Amniotic epithelial cell (primary cell): ENCODE measurements at regions not wholly inside any gene's neighbourhood (a gene's known extent, or its start where the extent isn't known, plus 50 kb on each side); places are given as distances from the start of the nearest gene placed in this dataset.
"Not testable (repeated sequence)": the region's sequence is repeated elsewhere in the genome, so short reads cannot be mapped to it uniquely, and the experiment has no call there.

ENCODE experiments used
- DNase-seq: peaks from one replicate; pipeline ENCODE4 v3.0.0-alpha.2; 2010; ENCODE audit warnings: low read depth

DNA sequence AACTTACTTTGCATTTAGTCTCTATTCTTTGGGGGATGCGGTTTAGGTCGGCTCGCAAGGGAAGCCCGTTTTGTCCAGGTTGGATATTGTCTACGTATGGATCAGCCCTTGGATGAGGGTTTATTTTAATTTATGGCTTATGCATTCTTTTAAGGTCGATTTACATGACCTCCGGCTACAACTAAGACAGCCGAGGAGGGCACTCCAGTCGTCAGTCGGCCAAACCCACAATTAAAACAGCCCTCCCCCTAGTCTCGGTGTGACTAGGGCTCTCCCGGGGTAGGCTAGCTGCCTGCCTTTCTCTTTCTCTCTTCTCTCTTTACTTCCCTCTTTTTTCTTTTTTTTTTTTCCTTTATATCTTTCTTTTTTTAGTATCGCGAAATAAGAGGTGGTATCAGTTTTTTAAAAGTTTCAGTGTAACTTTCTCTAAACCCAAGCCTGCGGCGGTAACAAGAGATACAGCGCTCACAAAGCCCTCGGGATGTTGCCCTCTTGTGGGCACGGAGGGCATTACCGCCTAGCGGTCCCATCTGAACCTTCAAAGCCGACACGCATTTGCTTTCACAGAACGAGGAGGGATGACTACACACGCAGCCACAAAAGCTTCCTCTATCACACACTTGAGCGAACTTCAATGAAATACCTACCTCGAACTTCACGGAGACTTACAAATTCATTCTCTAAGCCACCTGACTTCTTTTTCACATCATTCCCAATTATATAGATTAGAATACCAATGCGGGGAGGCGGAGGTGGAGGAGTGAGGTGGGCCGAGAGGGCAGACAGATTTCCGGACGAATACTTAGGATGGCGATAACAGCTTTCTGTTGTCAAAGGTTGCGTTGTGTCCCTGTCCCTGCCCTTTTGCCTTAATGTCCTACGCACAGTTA is 132.3 kb upstream of the C11orf58 start:
- peak; percentile 91 for DNase-seq

DNA sequence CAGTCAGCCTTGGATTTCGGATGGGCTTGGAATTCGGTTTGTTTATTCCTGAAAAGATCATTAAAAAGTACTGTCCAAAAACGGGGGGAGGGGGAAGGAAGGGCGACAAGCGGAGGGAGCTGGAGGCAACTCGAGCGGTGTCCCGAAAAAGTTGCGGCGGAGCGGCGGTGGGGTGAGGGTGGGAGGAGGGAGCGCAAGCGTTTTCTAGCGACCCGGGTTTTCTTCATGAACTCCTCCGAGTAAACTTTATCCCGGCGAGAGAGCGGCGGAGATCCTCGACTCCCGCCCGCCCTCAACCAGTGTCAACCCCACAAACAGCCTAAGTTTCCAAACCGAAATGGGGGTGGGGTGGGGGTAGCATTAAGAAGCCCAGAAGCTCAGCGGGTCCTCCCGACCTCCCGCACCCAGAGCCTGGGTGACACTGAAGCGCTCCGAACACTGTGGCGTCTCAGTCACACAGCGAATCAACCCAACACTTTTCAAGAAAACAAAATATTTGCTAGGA is 133.0 kb upstream of the C11orf58 start:
- DNase-seq, result peak; percentile 39

DNA sequence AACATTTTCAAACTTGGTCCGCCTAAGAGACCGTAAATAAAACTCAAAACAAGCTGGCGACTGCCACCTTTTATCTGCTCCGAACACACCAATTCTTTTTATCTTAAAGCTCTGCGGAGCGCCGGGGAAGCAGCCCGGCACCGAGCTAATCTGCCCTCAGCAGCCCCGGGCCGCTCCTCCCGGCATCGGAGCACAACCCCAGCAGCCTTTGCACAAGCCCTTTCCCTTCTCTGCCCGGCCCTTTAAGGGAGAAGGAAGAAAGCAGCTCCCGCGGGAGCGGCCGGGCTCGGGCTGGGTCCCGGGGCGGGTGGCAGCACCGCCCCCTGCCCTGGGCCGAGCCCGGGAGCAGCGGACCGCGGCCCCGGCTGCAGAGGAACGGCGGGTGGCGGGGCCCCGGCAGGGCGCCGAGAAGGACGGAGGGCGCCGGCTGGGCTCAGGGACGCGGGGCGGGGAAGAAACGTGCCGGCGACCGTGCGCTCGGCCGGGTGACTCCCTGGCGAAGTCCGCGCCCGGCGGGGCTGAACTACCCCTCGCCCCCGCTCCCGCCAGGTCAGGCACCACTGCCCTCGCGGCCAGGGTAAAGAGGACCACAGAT is 133.6 kb upstream of the C11orf58 start:
- DNase-seq, result peak; percentile 47

DNA sequence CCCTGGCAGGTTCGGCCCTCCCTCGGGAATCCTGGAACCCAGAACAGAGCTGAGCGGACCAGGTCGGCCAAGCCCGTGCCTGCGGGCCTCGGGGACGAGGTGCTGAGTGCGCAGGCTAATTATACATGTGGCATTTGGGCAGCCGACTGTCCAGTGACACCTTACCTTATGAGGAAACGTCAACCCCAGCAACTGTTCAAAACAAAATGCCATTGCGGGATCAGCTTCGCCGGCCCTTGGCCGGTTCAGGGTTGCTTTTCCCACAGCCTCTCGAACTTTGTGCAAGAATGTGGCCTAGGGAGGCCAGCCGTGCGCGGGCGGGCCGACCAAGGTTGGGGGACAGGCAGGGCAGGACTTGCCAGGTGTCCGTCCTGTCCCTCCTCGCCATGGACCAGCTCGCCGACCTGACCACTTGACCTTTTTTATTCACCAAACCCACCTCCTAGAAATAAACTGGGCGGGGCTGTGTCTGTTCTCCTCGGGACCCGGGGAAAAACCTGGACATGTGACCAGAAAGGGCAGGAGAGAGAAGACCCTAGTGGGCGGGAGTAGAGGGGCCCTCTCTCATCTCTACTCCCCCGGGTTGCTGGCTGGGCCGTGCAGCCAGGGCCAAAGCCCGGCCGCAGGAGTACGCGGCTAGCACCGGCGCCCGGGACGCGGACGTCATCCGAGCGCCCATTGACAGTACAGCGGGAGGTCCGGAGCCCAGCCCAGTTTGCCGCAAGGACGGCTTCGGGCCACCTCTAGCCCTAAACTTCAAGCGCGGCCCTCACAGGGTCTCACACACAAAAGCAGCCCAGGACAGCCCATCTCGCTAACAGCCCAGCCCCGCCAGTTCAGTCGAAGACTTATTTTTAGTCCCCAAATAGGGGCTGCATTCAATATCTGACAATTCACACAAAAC is 134.3 kb upstream of the C11orf58 start:
- DNase-seq, result no peak

DNA sequence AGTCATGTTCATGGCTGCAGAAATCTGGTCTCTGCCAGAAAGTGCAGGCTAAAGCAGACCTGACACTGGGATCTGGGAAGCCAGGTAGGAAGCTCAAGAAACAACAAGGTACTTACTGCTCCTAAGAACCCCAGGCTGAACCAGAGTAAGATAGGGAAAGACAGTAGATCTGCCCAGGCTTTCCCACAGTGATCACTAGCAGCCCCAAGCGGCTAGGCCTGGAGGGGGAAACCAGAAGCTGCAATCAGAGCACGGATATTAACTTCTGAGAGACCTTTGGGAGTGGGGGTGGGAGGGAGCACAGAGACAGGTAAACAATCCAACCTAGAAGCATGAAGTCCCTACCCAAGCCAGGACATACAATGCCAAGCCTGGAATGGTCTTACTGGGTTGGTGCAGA is 135.2 kb upstream of the C11orf58 start:
- DNase-seq, result no peak

DNA sequence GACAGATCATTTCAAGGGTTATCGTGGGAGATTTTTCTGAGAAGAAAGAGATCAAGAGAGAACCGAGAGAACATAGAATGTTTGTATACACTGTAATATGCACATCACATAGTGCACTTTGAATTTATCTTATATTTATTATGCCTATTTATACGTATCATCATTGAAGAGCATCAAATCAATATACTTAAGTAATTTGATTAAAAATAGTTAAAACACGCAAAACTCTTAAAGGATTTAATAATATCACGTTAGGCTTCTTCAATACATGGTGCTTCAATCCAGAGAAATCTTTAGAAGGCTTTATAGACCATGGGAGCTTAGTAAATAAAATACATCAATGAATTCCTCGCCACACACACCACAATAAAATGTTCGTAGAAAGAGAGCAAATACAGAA is 139.5 kb upstream of the C11orf58 start:
- no peak for DNase-seq

DNA sequence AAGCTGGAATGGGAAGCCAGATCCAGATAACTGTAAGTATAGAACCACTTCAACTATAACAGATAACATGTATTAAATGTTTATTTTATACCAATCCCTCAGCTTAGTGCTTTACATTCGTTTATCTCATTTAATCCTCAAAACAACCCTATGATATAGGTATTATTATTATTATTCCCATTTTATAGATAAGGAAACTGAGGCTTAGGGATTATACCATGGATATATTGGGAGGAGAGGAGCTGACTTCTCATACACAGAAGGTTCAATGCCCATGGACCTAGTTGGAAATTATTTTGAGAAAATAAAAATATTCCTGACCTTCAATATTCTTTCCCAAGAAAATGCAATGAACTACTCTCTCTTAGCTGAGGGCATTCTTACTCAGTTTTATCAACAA is 140.4 kb upstream of the C11orf58 start:
- DNase-seq, result no peak

DNA sequence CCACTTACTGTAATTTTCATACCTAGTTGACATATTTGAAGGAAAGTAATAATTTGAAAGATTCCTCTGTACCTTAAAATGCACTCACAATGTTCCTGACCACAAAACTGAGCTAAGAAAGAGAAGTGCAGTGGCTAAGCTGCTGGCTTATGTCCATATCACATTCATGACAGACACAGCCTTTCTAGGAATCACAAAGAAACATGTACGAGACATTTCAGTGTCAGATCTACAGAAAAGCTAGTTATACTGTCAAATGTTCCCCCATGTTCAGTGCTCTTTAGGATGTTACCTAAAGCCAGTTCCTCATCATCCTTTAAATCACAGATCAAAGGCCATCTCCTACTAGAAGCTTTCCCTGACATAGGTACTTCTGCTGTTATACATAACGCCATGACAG is 142.2 kb upstream of the C11orf58 start:
- DNase-seq, result no peak

DNA sequence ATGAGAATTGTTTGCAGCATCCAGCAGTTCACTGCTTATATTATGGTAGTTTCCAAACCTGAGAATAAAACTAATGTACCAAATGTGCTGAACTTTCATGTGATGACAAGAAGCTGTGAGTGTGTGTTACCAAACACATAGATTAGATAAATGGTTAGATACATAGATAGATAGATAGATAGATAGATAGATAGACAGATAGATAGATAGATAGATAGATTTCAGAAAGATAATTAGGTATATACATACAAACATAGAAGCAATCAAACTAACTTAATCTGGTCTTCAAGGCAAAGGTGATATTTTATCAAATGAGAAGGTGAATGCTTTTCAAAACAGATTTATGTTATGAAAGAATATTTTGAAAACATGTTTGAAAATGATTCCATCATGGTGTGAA is 147.3 kb upstream of the C11orf58 start:
- DNase-seq, result no peak

DNA sequence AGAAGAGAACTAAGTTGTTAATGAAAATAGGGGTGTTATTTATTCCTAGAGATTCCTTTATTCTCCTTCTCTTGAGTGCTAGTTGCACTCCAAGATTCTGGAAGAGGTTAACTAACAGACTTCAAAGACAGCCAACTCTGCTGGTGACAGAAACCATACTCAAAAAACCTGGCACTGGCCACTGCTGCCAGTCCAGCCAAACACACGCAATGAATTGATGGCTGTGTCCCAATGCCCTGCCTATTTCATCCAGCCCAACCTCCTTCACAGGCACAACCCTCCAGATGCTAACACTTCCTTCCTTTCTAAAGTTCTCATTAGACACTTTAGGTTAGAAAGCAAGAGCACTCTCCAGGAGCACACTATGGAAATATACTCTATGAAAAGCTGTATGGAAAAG is 150.8 kb upstream of the C11orf58 start:
- no peak for DNase-seq

DNA sequence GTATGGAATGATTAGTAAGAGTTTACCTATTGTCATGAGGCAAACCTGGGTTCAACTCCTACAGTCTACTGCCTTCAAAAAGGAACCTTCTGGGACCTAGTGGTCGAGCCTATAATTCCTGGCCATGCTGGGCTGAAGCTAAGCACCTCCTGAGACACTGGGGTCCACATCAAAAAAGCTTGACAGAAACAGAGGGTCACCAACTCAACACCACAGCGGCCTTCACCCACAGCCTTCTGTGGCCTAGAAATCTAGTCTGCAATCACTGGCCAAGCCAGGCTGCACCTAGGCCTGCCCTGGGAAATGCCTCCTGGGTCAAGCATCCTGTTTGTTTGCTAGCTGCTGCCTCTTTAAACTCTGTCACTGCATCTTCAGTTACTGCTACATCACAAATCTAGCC is 153.9 kb upstream of the C11orf58 start:
- no peak for DNase-seq

DNA sequence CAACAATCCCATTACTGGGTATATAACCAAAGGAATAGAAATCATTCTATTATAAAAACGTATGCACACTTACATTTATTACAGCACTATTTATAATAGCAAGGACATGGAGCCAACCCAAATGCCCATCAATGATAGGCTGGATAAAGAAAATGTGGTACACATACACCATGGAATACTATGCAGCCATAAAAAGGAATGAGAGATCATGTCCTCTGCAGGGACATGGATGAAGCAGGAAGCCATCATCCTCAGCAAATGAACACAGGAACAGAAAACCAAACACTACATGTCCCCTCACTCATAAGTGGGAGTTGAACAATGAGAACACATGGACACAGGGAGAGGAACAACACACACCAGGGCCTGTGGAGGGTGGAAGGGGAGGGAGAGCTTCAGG is 157.4 kb upstream of the C11orf58 start:
- not testable (repeated sequence) for DNase-seq

DNA sequence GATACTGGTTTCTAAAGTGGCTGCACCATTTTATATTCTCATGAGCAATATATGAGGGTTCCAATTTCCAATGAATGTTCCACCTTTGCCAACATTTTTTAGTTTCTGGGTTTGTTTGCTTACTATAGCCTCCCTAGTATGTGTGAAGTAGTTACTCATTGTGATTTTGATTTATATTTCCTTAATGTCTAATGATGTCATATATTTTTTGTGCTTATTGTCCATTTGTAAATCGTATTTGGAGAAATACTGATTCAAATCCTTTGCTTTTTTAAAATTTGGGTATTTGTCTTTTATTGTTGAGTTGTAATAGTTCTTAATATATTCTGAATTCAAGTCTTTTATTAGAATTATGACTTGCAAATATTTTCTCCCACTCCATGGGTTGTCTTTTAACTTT is 161.0 kb upstream of the C11orf58 start:
- DNase-seq, result no peak

DNA sequence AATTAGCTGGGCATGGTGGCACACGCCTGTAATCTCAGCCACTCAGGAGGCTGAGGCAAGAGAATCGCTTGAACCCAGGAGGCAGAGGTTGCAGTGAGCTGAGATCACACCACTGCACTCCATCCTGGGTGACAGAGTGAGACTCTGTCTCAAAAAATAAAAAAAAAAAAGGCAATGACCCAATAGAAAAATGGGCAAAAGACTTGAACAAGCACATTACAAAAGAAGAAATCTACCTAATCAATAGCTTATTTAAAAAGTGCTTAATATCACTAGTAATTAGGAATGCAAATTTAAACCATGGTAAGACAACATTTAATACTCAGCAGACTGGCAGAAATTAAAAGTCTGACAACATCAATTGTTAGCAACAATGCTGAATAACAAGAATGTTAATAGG is 163.6 kb upstream of the C11orf58 start:
- DNase-seq, result not testable (repeated sequence)

DNA sequence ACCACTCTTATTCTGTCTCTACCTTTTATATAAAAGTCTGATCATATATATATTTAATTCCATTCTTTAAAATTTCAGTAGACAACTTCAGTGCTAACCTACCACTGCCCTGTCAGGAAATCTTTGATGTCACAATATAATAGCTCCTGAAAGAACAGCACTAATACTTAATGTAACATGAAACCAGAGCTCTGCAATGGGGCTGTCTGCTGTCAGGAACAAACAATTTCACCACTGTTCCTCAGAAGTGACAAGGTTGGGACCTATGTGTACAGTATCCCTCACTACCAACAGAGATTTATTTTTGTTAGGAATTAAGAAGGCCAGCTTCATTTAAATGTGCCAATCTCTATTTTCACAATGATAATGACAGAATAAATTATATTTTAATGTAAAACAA is 165.5 kb upstream of the C11orf58 start:
- DNase-seq, result peak; percentile 1

DNA sequence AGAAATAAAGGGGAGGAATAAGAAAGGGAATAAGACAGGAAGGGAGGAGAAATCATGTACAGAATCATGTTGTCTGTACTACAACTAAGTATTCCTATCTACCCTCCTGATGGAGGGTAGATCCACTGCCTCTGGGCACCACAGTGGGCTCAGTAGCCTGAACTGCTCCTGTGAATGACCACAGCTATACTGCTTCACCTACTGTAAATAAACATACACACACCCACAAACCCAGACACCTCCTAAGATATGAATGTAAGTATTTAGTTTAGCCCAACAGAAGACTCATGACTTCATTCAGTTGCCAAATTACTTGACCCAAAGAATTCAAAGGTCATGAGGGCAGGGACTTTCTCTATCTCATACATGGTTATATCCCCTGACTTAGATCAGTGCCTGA is 177.3 kb upstream of the C11orf58 start:
- DNase-seq, result peak; percentile 24

DNA sequence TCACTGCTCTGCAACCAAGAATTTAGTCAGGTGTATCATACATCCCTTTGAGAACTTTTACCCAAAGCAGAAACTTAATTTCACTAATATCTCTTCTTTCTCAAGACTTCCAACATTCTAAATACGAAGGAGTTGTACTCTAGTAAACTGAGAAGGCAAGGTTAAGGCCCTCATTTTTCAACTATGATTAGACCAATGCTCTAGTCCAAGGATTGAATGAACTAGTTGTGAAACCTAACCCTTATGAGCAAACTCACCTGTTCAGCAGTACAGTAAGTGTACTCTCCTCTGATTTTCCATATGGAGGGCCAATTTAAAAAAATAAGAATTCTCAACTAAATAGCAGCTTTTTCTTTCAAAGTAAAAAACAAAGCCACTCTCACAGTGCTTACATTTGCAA is 180.0 kb upstream of the C11orf58 start:
- no peak for DNase-seq

DNA sequence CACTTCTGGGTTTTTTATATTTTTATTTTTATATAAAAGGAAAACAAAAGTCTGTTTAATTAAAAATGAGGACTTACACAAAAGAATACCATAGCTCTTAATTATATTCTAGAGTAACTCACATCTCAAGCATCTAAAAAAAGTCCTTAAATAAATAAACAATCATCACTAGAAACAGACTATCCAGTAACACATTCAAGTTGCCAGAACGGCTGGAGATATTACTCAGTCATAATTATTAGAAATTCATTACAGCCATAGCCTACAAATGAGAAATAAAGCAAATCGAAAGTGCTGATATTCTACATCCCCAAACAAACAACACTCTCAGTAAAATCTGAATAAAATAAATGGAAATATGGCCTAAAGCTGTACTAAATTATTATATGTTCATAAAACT is 182.5 kb upstream of the C11orf58 start:
- no peak for DNase-seq

DNA sequence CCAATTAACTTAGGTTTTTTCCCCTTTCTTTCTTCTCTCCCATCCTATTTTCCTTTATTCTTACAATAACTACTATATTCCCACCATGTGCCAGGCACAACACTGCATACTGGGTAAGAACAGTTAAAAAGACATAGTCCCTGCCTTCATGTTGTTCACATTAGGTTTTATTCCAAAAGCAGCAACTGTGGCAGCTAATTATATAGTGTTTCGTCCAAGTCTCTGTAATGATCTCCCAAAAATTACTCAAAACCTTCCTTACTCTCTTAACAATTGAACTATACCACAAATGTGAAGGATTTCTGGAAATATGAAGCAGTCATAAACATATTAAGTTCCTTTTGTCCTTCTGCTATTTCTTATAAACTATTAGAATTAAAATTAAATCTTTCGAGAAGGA is 184.1 kb upstream of the C11orf58 start:
- no peak for DNase-seq

DNA sequence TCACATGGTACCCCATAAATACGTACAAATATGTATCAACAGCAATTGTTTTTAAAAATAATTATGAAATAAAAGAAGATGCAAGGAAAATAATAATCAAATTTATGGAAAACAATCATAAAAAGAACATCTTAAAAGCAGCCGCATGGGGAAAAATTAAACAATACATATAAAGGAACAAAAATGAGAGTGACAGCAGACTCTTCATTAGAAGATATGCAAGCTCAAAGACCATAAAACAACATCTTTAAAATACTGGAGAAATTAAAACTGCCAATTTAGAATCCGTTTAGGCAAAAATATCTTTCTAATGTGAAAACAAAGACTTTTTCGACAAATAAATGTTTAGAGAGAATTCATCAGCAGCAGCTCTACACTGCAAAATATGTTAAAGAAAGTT is 190.6 kb upstream of the C11orf58 start:
- DNase-seq, result no peak

DNA sequence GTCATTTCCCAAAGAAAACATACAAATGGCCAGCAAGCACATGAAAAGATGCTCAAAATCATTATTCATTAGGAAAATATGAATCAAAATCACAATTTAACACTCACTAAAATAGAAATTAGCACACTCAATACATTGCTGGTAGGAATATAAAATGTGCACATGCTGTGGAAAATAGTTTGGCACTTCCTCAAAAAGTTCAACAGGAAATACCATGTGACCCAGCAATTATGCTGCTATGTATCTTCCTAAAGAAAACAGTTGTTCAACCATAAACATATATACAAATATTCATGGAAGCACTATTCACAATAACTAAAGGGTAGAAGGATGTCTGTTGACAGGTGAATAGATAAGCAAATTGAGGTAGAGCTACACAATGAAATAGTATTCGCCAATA is 187.3 kb upstream of the SOX6 start:
- DNase-seq, result no peak

DNA sequence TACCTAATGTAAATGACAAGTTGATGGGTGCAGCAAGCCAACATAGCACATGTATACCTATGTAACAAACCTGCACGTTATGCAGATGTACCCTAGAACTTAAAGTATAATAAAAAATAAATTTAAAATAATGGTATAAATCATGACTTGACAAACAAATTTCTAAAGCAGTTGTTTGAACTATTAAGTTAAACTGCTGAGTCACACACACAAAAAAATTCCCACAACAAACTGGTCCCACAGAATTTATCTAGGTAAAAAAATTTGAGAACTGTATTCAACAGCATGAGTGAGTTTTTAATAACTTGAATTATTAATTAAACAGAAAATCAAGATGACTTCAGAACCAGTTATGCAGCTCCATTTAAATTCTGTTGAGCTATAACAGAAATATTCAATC is 186.0 kb upstream of the SOX6 start:
- DNase-seq, result no peak

DNA sequence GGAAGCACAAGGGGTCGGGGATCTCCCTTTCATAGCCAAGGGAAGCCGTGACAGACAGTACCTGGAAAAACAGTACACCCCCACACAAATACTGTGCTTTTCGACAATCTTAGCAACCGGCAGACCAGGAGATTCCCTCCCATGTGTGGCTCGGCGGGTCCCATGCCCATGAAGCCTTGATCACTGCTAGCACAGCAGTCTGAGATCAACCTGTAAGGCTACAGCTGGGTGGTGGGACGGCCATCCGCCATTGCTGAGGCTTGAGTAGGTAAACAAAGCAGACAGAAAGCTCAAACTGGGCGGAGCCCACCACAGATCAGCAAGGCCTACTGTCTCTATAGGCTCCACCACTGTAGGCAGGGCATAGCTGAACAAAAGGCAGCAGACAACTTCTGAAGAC is 180.2 kb upstream of the SOX6 start:
- DNase-seq, result no peak
